ENCODE measurements at regions not wholly inside any gene's neighbourhood (a gene's known extent, or its start where the extent isn't known, plus 50 kb on each side); places are given as distances from the start of the nearest gene placed in this dataset.
"Not testable (repeated sequence)": the region's sequence is repeated elsewhere in the genome, so short reads cannot be mapped to it uniquely, and the experiment has no call there.

DNA sequence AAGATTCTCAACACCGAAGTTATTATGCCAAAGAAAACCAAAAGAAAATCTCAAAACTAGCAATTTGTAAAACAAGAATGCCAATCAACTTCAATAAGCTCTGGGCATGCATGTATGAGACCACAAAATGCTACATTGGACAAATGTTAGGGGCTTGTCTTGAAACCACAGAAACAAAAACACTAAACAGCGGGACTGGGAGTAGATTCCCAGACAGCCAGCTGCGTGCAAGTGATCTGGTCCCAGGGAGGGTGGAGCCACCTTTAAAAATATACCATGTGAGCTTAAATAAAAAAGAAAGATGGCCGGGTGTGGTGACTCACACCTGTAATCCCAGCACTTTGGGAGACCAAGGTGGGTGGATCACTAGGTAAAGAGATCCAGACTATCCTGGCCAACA, 163.6 kb upstream of the PRICKLE2 start:
- no peak for DNase-seq (ENCODE audit: low spot score)

- DNase-seq (ENCODE audit: low spot score), result no peak
These were observed 162.4 kb upstream of the PRICKLE2 start for GRCh38 chr3:64387688-64388087.

- no peak for DNase-seq (ENCODE audit: low spot score)
These were observed 160.0 kb upstream of the PRICKLE2 start for GRCh38 chr3:64385277-64385676.

GRCh38 chr3:64384561-64384960, 159.3 kb upstream of the PRICKLE2 start:
- no peak for DNase-seq (ENCODE audit: low spot score)

GRCh38 chr3:64382153-64382552, 156.9 kb upstream of the PRICKLE2 start:
- DNase-seq (ENCODE audit: low spot score), result no peak

DNA sequence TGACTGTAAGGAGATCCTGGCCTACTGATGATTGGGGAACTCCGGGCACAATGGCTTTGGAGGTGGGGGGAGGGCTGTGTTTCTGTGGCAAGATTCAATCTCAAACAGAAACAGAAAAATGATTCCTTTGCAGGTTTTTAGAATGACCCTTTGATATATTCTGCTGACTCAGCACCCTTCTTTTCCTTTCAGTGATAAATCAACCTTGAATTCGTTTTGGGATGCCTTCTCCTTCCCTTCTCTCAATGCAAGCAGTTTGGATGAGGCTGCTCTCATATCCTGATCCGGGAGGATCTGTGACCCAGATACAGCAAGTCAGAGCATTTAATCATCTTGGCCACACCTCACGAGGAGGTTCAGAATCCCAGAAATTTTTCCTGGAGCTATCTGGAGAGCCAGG, 156.1 kb upstream of the PRICKLE2 start:
- DNase-seq (ENCODE audit: low spot score), result no peak

DNA sequence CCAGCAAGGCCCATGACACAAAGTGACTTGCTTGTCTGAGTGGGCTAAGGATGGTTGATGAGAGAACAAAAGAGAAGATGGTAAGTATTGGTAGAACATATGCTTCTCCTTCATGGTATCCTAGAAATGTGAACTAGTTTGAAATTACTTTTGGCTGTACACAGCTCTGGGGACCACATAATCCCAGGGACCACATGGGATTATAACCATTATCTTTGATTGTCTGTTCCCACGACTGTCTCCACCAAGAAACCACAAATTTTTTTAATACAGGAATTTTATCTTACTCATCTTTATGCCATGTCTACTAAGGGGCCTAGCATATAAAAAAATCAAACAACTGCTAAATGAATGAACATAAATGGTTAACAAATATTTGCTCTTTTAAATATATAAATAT, 155.3 kb upstream of the PRICKLE2 start:
- DNase-seq (ENCODE audit: low spot score), result no peak

DNA sequence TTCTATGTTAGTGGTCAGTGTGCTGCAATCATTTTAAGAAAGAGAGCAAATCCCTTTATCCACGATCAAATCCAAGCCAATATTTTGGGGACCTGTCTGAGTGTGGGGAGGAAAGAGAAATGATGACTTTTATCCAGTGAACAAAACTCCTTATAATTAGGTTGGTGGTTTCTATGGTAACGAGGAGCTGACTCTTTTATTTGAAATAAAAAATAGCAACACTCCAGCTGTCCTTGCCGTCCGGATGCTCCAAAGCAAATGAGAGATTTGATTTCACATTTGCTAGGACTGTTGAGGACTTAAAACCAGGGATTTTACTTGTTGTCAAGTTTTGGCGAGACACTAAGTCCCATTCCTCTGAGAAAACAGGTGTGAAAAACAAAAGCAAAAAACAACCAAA, 154.0 kb upstream of the PRICKLE2 start:
- DNase-seq (ENCODE audit: low spot score), result no peak

DNA sequence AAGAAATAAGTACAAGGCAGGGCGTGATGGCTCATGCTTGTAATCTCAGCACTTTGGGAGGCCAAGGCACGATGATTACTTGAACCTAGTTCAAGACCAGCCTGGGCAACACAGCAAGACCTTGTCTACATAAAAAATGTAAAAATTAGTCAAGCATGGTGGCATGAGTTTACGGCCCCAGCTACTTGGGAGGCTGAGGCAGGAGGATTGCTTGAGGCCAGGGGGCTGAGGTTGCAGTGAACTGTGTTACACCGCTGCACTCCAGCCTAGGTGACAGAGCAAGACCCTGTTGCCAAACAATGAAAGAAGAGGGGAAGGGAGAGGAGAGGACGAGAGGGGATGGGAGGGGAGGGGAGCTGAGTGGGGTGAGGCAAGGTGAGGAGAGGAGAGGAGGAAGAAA, 152.7 kb upstream of the PRICKLE2 start:
- DNase-seq (ENCODE audit: low spot score), result no peak

GRCh38 chr3:64375737-64376136, 150.5 kb upstream of the PRICKLE2 start:
- DNase-seq (ENCODE audit: low spot score), result no peak

DNA sequence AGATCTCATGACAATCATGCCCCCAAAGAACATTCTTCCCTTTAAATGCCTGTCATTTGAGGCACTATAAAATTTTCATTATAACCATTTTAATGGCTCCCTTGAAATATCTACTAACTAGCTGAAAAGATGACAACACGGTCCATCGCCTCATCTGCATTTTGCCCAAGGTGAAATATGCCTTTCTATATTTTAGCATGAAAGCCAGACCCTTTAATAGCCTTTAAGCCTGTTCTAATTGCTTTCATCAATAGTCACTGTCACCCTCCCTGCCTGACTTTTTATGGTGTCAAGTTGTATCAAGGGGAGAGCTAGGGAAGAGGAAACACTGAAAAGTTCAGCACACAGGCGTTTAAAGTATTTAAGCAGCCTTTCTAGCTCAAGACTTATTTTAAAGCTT, 144.1 kb upstream of the PRICKLE2 start:
- DNase-seq (ENCODE audit: low spot score), result no peak

GRCh38 chr3:64368257-64369020, 143.2 kb upstream of the PRICKLE2 start:
- DNase-seq (ENCODE audit: low spot score), result peak; percentile 11

GRCh38 chr3:64365877-64366276, 140.6 kb upstream of the PRICKLE2 start:
- no peak for DNase-seq (ENCODE audit: low spot score)

DNA sequence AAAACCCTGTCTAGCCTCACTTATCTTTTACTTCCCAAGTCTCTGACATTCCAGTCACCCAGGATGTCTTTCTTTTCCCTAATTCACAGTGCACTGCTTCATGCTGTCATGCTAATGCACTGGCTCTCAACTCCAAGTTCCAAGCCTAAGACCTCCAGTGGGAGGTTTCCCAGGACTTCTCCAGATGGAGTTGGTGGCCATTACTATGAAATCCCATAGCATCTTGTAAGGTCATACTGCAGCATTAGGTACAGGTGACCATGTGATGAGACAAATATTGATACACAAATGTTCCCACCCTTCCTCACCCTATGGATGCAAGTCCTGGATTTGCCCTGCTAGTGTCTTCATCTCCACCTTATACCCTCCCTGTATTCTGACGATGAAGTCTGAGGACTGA, 138.6 kb upstream of the PRICKLE2 start:
- DNase-seq (ENCODE audit: low spot score), result no peak

DNA sequence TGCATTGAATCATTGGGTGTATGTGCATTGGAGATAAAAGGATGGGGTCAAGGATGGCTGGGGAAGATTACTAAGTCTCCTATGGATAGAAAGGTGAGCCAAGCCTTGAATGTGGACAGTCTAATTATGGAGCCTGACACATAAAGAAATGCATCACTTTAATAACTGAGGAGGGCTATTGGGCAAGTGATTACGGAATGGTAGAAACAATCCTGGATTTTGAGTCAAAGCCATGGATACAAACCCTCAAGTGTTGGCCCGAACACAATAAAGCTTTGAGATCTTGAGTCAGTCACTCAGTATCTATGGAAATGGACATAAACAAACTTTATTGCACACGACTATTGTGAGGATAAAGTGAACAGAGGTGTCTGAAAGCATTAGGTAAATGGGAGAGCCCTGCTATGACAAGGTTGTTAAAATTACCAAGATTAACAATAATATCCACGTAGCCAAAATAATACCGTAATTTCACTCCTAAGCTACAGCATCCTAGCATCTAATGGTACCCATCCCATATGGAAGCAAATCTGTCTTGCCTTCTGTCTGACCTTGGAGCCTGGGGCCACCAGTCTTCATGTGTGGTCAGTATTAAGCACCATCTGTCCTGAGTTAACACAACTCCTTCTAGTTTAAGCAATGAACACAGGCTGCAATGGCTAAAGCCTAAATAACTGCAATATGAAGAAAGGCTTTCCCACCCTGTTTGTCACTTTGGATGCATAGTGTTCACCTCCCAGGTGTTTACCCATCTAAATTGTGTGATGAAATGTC, 136.9 kb upstream of the PRICKLE2 start:
- DNase-seq (ENCODE audit: low spot score), result no peak

DNA sequence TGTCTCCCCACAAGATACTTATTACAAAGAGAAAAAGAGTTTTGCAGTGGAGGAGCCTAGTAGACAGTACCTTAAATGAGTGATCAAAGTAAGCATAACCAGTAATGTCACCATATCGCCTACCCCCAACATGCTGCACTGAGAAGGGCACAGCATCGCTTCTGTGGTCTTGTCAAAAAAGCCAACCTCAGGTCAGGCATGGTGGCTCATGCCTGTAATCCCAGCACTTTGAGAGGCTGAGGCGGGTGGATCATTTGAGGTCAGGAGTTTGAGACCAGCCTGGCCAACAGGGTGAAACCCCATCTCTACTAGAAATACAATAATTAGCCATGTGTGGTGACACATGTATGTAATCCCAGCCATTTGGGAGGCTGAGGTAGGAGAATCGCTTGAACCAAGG, 135.8 kb upstream of the PRICKLE2 start:
- DNase-seq (ENCODE audit: low spot score), result not testable (repeated sequence)

- no peak for DNase-seq (ENCODE audit: low spot score)
These were observed 135.0 kb upstream of the PRICKLE2 start for GRCh38 chr3:64360280-64360679.

DNA sequence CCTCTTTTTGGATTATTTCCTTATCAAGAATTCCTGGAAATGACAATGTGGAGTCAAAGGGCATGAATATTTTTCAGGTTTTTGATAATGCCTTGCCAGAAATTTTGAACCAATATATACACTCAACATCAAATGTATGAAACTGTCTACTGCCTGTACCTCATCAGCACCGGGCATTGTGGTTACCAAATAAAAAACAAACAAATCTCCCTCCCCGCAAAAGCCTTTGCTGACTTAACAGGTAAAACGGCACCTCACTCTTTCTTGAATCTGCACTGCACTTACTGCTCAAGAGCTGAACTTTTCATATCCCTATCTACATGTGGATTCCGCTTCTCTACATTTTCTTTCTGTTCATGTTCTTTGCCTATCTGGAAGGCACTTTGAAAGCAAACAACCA, 134.5 kb upstream of the PRICKLE2 start:
- DNase-seq (ENCODE audit: low spot score), result no peak

DNA sequence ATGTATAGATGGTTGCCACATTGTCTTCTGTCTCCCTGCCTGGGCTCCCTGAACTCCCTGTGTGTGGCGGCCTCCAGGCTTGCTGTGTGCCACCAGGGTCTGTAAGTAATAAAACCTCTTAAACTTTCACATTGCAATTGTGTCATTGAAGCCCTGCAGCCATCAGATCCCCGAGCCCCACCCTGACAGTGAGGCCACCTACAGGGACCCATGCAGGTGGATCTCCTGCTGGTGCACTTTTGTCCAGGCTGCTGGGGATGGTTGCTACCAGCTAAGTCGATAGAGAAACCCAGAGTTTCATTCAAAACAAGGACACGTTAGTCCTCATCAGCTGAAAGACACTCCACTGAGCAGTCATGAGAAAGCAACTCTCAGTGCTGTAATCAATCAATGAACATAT, 133.6 kb upstream of the PRICKLE2 start:
- DNase-seq (ENCODE audit: low spot score), result no peak

DNA sequence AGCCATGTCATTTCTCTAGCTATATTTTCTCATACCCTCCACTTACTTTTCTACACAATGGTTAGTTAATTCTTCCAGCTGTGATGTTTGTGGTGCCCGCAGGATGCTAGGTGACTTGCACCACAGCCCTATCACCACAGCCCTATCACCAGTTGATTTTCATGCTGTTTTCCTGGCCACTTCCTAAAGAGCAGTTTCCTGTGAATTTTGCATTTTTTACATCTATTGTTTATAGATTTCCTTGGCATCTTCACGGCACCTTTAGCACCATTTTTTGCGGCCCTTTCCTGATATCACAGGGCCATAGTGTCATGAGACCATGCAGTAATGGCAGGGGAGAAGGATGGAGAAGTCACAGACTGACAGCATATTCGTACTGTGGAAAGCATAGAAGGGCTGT, 132.9 kb upstream of the PRICKLE2 start:
- DNase-seq (ENCODE audit: low spot score), result no peak

- DNase-seq (ENCODE audit: low spot score), result no peak
These were observed 132.2 kb upstream of the PRICKLE2 start for GRCh38 chr3:64357481-64357880.

DNA sequence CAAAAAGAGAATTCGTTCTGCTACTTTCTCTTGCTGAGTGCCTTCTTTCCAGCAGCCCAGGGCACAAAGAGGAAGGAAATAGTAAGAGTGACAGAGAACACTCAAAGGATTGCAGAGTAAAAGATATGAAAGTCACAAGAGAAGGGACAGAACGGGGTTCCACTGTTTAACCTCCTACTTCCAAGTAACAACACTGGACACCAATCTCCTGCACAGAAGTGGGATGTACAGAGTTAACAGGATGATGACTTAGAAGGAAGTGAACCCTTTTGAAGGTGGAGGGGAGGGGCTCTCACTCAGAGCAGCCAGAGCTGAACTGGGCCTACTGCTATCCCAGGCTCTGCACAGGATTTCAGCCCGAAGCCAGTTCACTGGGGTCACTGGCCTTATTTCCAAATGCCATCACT, 130.1 kb upstream of the PRICKLE2 start:
- DNase-seq (ENCODE audit: low spot score), result no peak

GRCh38 chr3:64354956-64355355, 129.7 kb upstream of the PRICKLE2 start:
- no peak for DNase-seq (ENCODE audit: low spot score)

- DNase-seq (ENCODE audit: low spot score), result no peak
These were observed 129.0 kb upstream of the PRICKLE2 start for GRCh38 chr3:64354221-64354620.

All from GM03348 (cell line).